ENCODE measurements at regions not wholly inside any gene's neighbourhood (a gene's known extent, or its start where the extent isn't known, plus 50 kb on each side); places are given as distances from the start of the nearest gene placed in this dataset.
"Not testable (repeated sequence)": the region's sequence is repeated elsewhere in the genome, so short reads cannot be mapped to it uniquely, and the experiment has no call there.

- ChIA-PET CTCF (no interaction called here), POLR2A (ENCODE audit: unreplicated experiment) (interaction anchor here (0.6 kb wide), 2 partner anchors 1143 to 1166 kb away, joined by 3 to 7 read pairs; no protein-coding TSS in a partner anchor)
- intact Hi-C loops (cut with micrococcal nuclease; ENCODE audit: unreplicated experiment) = loop anchor here (2.0 to 10.0 kb wide), 3 partner anchors 213 to 493 kb away; partner anchors contain the start of gene ARL4A
- H2AFZ ChIP-seq = peak overlapping the region; percentile 64
- no peaks in the 10 kb centered on the region for H3K36me3 ChIP-seq (ENCODE audit: low read depth)
- DNase-seq = peak in 1 of 2 experiments; percentile 69
- peak overlapping the region; percentile 19; the same call in 1 of the 2 replicates for H3K4me3 ChIP-seq
- peaks cover 16% of the 10 kb centered on the region for H3K4me1 ChIP-seq (replicated peaks; ENCODE audit: insufficient read depth)
- H4K20me1 ChIP-seq (ENCODE audit: insufficient read depth) = no peaks in the 10 kb centered on the region
- H3K27me3 ChIP-seq (ENCODE audit: insufficient read depth, low read depth) = no peaks in the 10 kb centered on the region
- no peaks in the 10 kb centered on the region for H3K79me2 ChIP-seq (ENCODE audit: low read depth)
- peak overlapping the region; percentile 66 for H3K4me2 ChIP-seq
- no peak for TF ChIP-seq CTCF (conservative IDR thresholded peaks at IDR 0.05)
- TF ChIP-seq EZH2 (IDR thresholded peaks at IDR 0.05; ENCODE audit: low read depth) = no peak
- no TSS peak for BruUV-seq (replicated peaks)
- H3K27ac ChIP-seq = peak overlapping the region; percentile 19
- H3F3A ChIP-seq (ENCODE audit: insufficient read depth, low read depth) = peaks cover 10% of the 10 kb centered on the region
- H3K9me3 ChIP-seq (ENCODE audit: insufficient read depth, low read depth) = no peaks in the 10 kb centered on the region
- H3K9me2 ChIP-seq (ENCODE audit: insufficient read depth) = no peaks in the 10 kb centered on the region
These were observed 330.4 kb downstream of the ARL4A start for GRCh38 chr7:13017881-13018280.

- ChIA-PET CTCF (no interaction called here), POLR2A (ENCODE audit: unreplicated experiment) (no interaction called here)
- Histone ChIP-seq H3K4me2 (no peak overlapping the region), H3K9me2 (ENCODE audit: insufficient read depth) (no peaks in the 10 kb centered on the region), H3F3A (ENCODE audit: insufficient read depth, low read depth) (peaks cover 10% of the 10 kb centered on the region), H3K27me3 (ENCODE audit: insufficient read depth, low read depth) (no peaks in the 10 kb centered on the region), H2AFZ (no peak overlapping the region), H4K20me1 (ENCODE audit: insufficient read depth) (no peaks in the 10 kb centered on the region), H3K36me3 (ENCODE audit: low read depth) (no peaks in the 10 kb centered on the region), H3K79me2 (ENCODE audit: low read depth) (no peaks in the 10 kb centered on the region), H3K4me1 (replicated peaks; ENCODE audit: insufficient read depth) (peaks cover 15% of the 10 kb centered on the region), H3K4me3 (no peak overlapping the region), H3K9me3 (ENCODE audit: insufficient read depth, low read depth) (no peaks in the 10 kb centered on the region; the same call in 1 of the 2 replicates), H3K27ac (no peak overlapping the region)
- intact Hi-C loops (cut with micrococcal nuclease; ENCODE audit: unreplicated experiment) = no loop called here
- no TSS peak for BruUV-seq (replicated peaks)
- DNase-seq = no peak
- no peak for TF ChIP-seq CTCF (conservative IDR thresholded peaks at IDR 0.05)
- TF ChIP-seq EZH2 (IDR thresholded peaks at IDR 0.05; ENCODE audit: low read depth) = no peak
These were observed 334.3 kb downstream of the ARL4A start for GRCh38 chr7:13021566-13022300.

- no peaks in the 10 kb centered on the region for H3F3A ChIP-seq (ENCODE audit: insufficient read depth, low read depth)
- H3K4me2 ChIP-seq = no peak overlapping the region
- H3K27me3 ChIP-seq (ENCODE audit: insufficient read depth, low read depth) = no peaks in the 10 kb centered on the region
- no peaks in the 10 kb centered on the region; the same call in 1 of the 2 replicates for H3K9me3 ChIP-seq (ENCODE audit: insufficient read depth, low read depth)
- no peak for DNase-seq
- ChIA-PET CTCF (interaction anchor here (0.5 kb wide), 1 partner anchor 303 kb away, joined by 6 read pairs; no protein-coding TSS in a partner anchor), POLR2A (ENCODE audit: unreplicated experiment) (no interaction called here)
- no peaks in the 10 kb centered on the region for H4K20me1 ChIP-seq (ENCODE audit: insufficient read depth)
- no peak overlapping the region for H2AFZ ChIP-seq
- no peaks in the 10 kb centered on the region for H3K36me3 ChIP-seq (ENCODE audit: low read depth)
- intact Hi-C loops (cut with micrococcal nuclease; ENCODE audit: unreplicated experiment) = no loop called here
- no peaks in the 10 kb centered on the region for H3K9me2 ChIP-seq (ENCODE audit: insufficient read depth)
- no peak overlapping the region for H3K27ac ChIP-seq
- BruUV-seq (replicated peaks) = no TSS peak
- H3K79me2 ChIP-seq (ENCODE audit: low read depth) = no peaks in the 10 kb centered on the region
- H3K4me1 ChIP-seq (replicated peaks; ENCODE audit: insufficient read depth) = no peaks in the 10 kb centered on the region
- no peak overlapping the region for H3K4me3 ChIP-seq
- TF ChIP-seq EZH2 (IDR thresholded peaks at IDR 0.05; ENCODE audit: low read depth) (no peak), CTCF (conservative IDR thresholded peaks at IDR 0.05) (no peak)
These were observed 336.8 kb downstream of the ARL4A start for GRCh38 chr7:13024121-13024674.

GRCh38 chr7:13025043-13025442 lies 337.6 kb downstream of the ARL4A start:
- H3K4me2 ChIP-seq; H3K27me3 ChIP-seq (ENCODE audit: insufficient read depth, low read depth); H3K9me3 ChIP-seq (ENCODE audit: insufficient read depth, low read depth); H3K27ac ChIP-seq; H3K4me1 ChIP-seq (replicated peaks; ENCODE audit: insufficient read depth); POLR2A ChIA-PET (ENCODE audit: unreplicated experiment); H3F3A ChIP-seq (ENCODE audit: insufficient read depth, low read depth); CTCF ChIA-PET; H3K36me3 ChIP-seq (ENCODE audit: low read depth); BruUV-seq (replicated peaks); H3K4me3 ChIP-seq; H2AFZ ChIP-seq; H3K79me2 ChIP-seq (ENCODE audit: low read depth); intact Hi-C loops (cut with micrococcal nuclease; ENCODE audit: unreplicated experiment); H4K20me1 ChIP-seq (ENCODE audit: insufficient read depth); H3K9me2 ChIP-seq (ENCODE audit: insufficient read depth); DNase-seq: not testable (repeated sequence)

Measured in PC-9 (cell line).